ENCODE measurements at regions not wholly inside any gene's neighbourhood (a gene's known extent, or its start where the extent isn't known, plus 50 kb on each side); places are given as distances from the start of the nearest gene placed in this dataset.

- TF ChIP-seq CTCF (IDR thresholded peaks at IDR 0.05) (no peak), POLR2A (IDR thresholded peaks at IDR 0.05) (no peak)
Measured at GRCh38 chr5:2863133-2863532, 111.7 kb upstream of the IRX2 start.

All from tibial nerve (tissue), 3 donors.